Stimulated activated naive CD8-positive, alpha-beta T cell treated with anti-CD3 and anti-CD28 coated beads, Interleukin-15, amount 100 ng/mL, for 72 hours (primary cell): ENCODE measurements at regions not wholly inside any gene's neighbourhood (a gene's known extent, or its start where the extent isn't known, plus 50 kb on each side); places are given as distances from the start of the nearest gene placed in this dataset.

Experiments used
- ATAC-seq: fragments of 150-1000 bp; cut with Tn5 transposase; 2 replicates; pipeline ENCODE4 v1.10.0; 2021; ENCODE audit warnings: mild to moderate bottlenecking, moderate library complexity
- DNase-seq, 2 donors: peaks; one replicate each; pipeline ENCODE4 v3.0.0; 2021 to 2022
- H3K27ac Mint-ChIP-seq, 2 donors: one replicate each; pipeline ENCODE4 v1.8.0; 2022; ENCODE audit warnings: mild to moderate bottlenecking in 2 of 2, mixed read lengths in 2 of 2, moderate library complexity in 2 of 2
- H3K27me3 Mint-ChIP-seq: one replicate; pipeline ENCODE4 v1.8.0; 2022; ENCODE audit warnings: mixed read lengths
- H3K4me1 Mint-ChIP-seq: one replicate; pipeline ENCODE4 v1.8.0; 2022; ENCODE audit warnings: mild to moderate bottlenecking, mixed read lengths
- H3K4me3 Mint-ChIP-seq, 2 donors: one replicate each; pipeline ENCODE4 v1.8.0; 2022; ENCODE audit warnings: mild to moderate bottlenecking in 2 of 2, mixed read lengths in 2 of 2, moderate library complexity in 1 of 2
- H3K9me3 Mint-ChIP-seq, 2 donors: one replicate each; pipeline ENCODE4 v1.8.0; 2022; ENCODE audit warnings: mixed read lengths in 2 of 2

DNA sequence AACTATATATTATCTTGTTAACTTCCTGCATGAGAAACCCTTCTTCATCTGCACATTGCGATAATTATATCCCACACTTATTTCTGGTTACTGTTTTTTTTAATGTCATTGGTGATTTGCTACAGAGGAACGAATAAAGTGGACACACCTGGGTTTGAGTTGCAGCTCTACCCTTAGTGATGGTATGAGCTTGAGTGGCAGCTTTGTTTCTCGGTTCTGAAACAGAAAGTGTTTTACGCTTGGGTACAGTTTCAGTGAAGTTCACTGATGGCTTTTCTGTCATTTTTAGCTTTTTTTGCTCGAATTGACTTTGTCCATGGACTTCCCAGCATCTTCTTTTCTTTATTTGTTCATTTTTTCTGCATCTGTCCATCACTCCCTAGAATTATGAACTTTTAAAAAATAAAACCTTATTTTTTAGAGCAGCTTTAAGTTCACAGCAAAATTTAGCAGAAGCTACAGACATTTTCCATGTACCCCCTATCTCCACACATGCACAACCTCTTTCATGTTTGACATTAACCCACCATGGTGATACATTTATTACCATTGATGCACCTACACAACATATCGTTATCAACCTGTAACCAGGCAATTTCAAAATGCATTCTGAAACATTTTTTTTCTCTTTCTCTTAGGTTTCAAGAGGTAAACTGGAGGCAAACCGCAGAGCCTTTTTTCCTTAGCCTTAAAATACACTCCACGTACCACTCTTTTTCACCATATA lies 1041.6 kb upstream of the PRKX start:
- no peak for ATAC-seq
- Mint-ChIP-seq H3K4me3 (no peak overlapping the region), H3K27ac (no peak overlapping the region), H3K27me3 (no peaks in the 10 kb centered on the region), H3K9me3 (no peaks in the 10 kb centered on the region), H3K4me1 (no peaks in the 10 kb centered on the region)
- DNase-seq, result no peak

DNA sequence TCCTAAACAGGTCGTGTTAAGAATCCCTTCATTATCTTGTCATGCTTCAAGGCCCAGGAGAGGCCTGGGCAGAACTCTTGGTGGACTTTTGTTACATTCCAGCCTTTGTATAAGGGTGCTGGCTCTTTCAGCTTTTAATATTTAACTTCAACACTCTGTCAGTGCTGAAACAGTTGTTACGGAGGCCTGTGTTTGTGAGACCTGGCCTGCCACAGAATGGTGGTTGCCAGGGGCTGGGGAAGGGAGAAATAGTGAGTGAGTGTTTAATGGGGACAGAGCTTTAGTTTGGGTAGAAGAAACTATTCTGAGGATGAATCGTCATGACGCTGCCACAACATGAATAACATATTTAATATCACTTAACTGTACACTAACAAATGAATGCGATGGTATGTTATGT lies 1027.6 kb upstream of the PRKX start:
- DNase-seq (no peak), ATAC-seq (no peak)
- no peak overlapping the region for H3K27ac Mint-ChIP-seq
- no peaks in the 10 kb centered on the region for H3K9me3 Mint-ChIP-seq
- H3K27me3 Mint-ChIP-seq, result no peaks in the 10 kb centered on the region
- H3K4me3 Mint-ChIP-seq, result no peak overlapping the region
- no peaks in the 10 kb centered on the region for H3K4me1 Mint-ChIP-seq

DNA sequence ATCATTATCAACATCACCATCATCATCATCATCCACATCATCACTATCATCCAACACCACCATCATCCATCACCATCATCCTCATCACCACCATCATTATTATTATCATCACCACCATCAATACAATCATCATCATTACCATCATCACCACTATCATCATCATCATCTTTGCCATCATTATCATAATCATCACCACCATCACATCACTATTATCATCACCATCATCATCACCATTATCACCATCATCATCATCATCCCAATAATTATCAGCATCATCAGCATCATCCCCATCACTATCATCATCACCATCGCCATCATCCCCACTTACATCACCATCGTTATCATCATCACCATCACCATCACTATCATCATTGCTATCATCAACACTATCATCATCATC lies 1021.9 kb upstream of the PRKX start:
- Mint-ChIP-seq H3K4me3 (no peak overlapping the region), H3K4me1 (no peaks in the 10 kb centered on the region), H3K27me3 (no peaks in the 10 kb centered on the region), H3K27ac (no peak overlapping the region), H3K9me3 (no peaks in the 10 kb centered on the region)
- ATAC-seq (no peak), DNase-seq (no peak)

DNA sequence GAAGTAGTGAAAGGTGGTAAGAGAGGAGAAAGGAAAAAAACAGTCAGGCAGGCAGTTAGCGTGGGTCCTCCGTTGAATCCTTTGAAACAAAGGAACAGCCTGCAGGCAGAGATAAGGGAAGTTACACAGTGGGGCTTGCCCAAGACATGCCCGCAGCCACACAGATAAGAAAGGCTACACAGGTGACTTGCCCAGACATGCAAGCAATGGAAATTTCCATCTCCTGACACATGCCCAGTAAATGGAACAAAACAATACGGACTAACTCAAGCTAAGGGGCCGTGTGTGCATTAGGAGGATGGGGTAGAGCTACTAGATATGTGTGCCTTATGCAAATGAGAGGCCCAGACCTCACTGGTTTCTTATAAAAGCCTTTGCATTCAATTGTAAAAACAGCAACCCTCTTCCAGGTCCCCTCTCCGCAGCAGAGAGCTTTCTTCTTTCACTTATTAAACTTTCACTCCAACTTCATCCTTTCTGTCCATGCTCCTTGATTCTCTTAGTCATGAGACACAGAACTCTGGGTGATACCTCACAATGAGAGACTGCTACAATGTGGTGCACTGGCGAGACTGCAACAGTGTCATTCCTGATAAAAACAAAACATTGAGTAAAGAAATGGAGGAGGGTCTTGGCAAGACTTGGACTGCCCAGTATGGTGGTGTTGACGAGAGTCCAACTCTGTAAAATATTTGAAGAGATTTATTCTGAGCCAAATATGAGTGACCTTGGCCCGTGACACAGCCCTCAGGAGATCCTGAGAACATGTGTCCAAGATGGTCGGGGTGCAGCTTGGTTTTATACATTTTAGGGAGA lies 997.4 kb upstream of the PRKX start:
- H3K9me3 Mint-ChIP-seq, result peaks cover 0 to 17% of the 10 kb centered on the region in 2 donors
- no peaks in the 10 kb centered on the region for H3K27me3 Mint-ChIP-seq
- H3K4me3 Mint-ChIP-seq, result peak overlapping the region in 1 of 2 donors; percentile 7
- no peaks in the 10 kb centered on the region for H3K4me1 Mint-ChIP-seq
- ATAC-seq (peak; percentile 58), DNase-seq (peak in 1 of 2 donors; percentile 8)
- peak overlapping the region in 1 of 2 donors; percentile 92 for H3K27ac Mint-ChIP-seq

DNA sequence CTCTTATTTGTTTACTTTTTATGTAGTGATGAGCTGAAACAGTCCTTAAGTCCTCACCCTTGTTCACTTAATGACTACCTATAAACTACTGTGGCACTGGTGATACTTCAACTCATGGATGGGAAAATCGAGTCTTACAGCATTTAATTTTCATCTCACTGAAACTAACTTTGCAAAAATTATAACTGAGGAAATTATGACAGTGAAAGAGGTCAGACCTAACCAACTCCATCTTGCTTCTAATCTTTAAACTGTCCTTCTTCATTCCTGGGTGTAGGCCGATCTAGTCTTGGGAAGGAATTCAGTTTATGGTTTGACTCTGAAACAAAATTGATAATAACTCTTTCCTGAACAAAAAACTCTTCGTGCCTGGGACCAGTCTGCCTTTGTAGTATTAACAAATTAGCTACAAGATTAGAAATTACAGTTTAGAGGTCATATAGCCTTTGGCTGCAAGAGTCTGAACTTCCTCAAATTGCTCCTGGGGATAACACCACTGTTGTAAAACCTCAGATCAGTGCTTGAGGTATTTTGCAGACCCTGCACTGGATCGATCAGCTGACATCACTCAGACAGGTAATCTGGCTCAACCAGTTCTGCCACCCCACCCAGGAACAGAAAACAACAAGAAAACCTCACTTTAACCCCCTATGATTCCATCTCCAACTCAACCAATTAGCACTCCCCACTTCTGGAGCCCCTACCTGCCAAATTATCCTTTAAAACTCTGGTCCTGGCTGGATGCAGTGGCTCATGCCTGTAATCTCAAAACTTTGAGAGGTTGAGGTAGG lies 995.7 kb upstream of the PRKX start:
- DNase-seq (no peak), ATAC-seq (no peak)
- Mint-ChIP-seq H3K4me1 (no peaks in the 10 kb centered on the region), H3K27me3 (no peaks in the 10 kb centered on the region), H3K4me3 (no peak overlapping the region), H3K27ac (no peak overlapping the region), H3K9me3 (peaks cover 0 to 10% of the 10 kb centered on the region in 2 donors)

DNA sequence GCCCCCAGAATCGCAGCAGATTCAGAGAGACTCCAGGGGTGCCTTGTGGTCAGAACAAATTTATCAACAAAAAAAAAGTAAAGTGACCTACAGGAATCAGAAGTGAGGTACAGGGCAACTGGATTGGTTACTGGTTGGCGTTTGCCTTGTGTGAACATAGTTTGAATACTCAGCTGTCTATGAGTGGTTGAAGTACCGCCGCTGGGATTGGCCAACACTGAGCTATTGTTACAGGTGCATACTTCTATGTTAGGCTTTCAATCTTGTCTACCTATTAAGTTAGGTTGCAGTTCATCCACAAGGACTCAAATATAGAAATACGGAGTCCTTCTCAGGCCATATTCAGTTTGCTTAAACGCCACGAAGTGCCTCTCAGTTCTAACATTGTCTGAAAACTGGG lies 993.5 kb upstream of the PRKX start:
- no peaks in the 10 kb centered on the region for H3K27me3 Mint-ChIP-seq
- ATAC-seq (no peak), DNase-seq (no peak)
- no peak overlapping the region for H3K27ac Mint-ChIP-seq
- no peaks in the 10 kb centered on the region for H3K4me1 Mint-ChIP-seq
- peaks cover 0 to 10% of the 10 kb centered on the region in 2 donors for H3K9me3 Mint-ChIP-seq
- no peak overlapping the region for H3K4me3 Mint-ChIP-seq

DNA sequence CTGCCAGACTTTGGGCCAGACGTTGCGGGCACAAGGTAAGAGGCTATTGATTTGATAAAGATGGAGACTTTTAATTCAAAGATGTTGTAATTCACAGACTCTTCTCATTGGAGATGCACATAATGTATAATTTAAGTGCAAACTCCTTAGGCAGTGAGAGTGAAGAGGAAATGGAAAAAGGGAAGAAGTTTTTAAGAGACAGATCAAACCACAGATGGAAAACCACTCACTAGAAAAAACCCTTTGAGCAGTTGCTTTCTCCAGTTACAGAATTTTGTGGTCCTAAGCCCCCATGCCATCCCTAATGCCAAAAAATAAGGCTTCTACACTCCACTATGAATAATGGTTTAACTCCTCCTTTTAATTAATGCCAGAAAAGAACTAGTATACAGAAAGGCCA lies 977.1 kb upstream of the PRKX start:
- Mint-ChIP-seq H3K4me3 (no peak overlapping the region), H3K9me3 (no peaks in the 10 kb centered on the region), H3K4me1 (no peaks in the 10 kb centered on the region), H3K27me3 (no peaks in the 10 kb centered on the region), H3K27ac (no peak overlapping the region)
- DNase-seq (no peak), ATAC-seq (no peak)

DNA sequence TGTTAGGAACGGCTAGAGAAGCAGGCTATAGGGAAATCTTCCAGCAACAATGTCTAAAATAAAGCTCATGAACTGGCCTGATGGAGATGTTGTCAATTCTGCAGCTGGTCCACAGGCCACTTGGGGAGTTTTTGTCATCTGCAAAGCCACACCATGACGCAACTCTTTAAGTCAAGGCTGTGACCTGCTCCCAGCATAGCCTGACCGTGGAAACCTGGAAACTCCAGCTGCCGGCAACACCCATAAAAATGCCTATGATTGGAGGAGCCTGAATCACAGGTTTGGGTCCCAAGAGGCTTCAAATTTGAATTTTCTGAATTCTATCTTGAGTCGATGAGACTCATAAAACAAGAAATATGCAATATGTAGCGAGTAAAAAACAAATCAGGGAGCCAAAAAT lies 969.2 kb upstream of the PRKX start:
- Mint-ChIP-seq H3K4me3 (no peak overlapping the region), H3K9me3 (no peaks in the 10 kb centered on the region), H3K4me1 (no peaks in the 10 kb centered on the region), H3K27ac (no peak overlapping the region), H3K27me3 (no peaks in the 10 kb centered on the region)
- DNase-seq (no peak), ATAC-seq (no peak)

DNA sequence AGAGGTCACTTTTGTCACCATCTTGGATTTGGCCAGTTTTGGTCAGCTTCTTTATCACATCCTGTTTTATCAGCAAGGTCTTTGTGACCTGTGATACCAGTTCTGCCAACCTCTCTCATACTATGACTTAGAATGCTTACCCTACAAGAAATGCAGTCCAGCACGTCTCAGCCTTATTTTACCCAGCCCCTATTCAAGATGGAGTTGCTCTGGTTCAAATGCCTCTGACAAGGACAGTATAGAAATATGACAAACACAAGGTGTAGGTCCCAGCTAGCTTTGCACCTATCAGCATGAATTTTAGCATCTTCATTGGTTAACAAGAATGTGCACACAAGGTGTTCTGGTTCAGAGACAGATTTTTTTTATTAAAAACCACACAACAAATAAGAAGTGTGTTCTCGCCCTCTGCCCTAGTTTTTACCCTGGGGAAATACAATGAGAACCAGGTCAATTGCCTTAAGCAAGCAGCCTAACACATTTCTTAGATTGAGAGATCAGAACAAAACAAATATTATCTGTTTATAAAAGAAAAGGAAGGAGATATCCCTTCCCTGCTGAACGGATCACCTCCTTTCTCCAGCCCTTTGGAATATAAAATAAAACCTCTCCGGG lies 962.3 kb upstream of the PRKX start:
- Mint-ChIP-seq H3K27ac (no peak overlapping the region), H3K4me1 (no peaks in the 10 kb centered on the region), H3K9me3 (peaks cover 0 to 5% of the 10 kb centered on the region in 2 donors), H3K27me3 (no peaks in the 10 kb centered on the region), H3K4me3 (no peak overlapping the region)
- DNase-seq (no peak), ATAC-seq (no peak)

DNA sequence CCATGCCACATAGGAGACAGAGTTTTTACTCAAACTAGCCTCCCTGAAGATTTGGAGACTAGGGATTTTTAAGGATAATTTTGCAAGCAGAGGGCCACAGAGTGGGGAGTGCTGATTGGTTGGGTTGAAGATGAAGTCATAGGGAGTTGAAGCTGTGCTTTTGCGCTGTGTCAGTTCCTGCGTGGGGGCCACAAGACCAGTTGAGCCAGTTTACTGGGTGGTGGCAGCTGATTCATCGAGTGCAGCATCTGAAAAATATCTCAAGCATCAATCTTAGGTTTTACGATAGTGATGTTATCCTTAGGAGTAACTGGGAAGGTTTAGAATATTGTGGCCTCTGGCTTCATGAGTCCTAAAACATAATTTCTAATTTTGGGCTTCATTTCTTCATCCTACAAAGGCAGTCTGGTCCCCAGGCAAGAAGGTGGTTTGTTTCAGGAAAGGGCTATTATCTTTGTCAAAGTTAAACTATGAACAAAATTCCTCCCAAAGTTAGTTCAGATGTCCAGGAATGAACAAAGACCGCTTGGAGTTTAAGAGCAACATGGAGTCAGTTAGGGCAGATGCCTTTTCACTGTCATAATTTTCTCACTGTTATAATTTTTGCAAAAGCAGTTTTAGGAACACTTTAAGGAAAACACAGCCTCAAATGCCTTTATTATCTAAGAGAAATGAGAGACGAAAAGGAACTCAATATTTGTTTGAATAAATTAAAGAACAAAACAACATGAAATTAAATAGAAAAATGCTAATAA lies 960.8 kb upstream of the PRKX start:
- no peak for DNase-seq
- H3K9me3 Mint-ChIP-seq, result peaks cover 0 to 5% of the 10 kb centered on the region in 2 donors
- H3K4me1 Mint-ChIP-seq, result no peaks in the 10 kb centered on the region
- no peaks in the 10 kb centered on the region for H3K27me3 Mint-ChIP-seq
- ATAC-seq, result no peak
- no peak overlapping the region for H3K27ac Mint-ChIP-seq
- H3K4me3 Mint-ChIP-seq, result no peak overlapping the region

DNA sequence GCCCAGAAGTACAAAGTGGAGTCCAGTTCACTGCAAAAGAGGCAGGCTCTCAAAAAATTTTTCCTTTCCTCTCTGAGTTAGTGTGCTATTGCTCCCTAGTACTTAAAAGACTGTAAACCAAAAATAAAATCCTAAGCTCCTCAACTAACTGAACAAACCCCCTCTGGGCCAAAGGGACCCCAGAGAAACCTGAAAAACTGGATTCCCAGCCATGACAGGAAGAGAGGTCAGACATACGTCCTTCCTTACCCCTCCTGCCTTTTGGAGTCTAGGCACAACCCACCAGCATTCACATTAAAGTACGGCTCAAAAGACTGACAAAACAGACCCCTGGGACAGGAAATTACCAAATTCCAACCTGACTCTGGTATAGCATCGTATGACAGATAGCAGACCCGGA lies 957.9 kb upstream of the PRKX start:
- Mint-ChIP-seq H3K27ac (no peak overlapping the region), H3K4me3 (no peak overlapping the region), H3K27me3 (no peaks in the 10 kb centered on the region), H3K9me3 (peaks cover 0 to 5% of the 10 kb centered on the region in 2 donors), H3K4me1 (no peaks in the 10 kb centered on the region)
- DNase-seq (no peak), ATAC-seq (no peak)

DNA sequence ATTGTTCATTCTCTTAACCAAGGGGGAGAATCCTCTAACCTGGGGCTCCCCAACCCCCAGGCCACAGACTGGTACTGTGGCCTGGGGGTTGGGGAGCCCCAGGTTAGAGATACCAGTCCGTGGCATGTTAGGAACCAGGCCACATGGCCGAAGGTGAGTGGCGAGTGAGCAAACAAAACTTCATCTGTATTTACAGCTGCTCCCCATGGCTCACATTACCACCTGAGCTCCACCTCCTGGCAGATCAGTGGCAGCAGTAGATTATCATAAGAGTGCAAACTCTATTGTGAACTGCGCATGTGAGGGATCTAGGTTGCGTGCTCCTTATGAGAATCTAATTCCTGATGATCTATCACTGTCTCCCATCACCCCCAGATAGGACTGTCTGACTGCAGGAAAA lies 957.2 kb upstream of the PRKX start:
- ATAC-seq (no peak), DNase-seq (no peak)
- H3K4me3 Mint-ChIP-seq, result no peak overlapping the region
- H3K9me3 Mint-ChIP-seq, result peaks cover 0 to 5% of the 10 kb centered on the region in 2 donors
- H3K27ac Mint-ChIP-seq, result no peak overlapping the region
- no peaks in the 10 kb centered on the region for H3K4me1 Mint-ChIP-seq
- no peaks in the 10 kb centered on the region for H3K27me3 Mint-ChIP-seq

DNA sequence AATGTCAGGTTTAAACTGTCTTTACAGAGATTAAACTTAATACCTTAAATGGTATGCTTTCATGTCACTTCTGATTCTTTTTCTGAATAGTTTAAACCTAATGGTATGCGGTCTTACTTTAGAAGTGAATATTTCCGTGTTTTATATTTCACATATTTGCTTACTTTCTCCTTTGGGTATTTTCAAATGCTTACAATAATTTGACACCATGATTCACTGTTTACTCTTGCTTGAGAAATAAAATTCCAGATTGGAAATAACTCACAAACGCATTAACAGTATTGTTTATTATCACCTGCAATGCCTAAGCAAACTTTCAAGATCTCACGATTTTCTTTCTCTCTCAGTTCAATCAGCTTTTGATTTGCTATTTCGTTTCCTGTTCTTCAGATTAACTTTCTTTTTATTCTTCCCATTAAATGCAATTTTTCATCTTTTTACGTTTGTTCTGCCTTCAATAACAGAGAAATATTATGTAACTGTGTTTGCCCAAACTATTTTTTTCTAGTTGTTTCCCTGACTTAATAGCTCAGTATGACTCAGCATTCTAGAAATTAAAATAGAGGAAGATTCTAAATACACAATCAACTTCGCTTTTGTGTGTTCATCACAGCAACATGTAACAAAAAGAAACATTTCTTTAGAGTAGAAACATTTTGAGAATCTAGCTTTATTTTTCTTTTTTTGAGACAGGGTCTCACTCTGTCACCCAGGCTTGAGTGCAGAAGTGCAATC lies 955.5 kb upstream of the PRKX start:
- peaks cover 0 to 5% of the 10 kb centered on the region in 2 donors for H3K9me3 Mint-ChIP-seq
- H3K4me1 Mint-ChIP-seq, result no peaks in the 10 kb centered on the region
- DNase-seq (no peak), ATAC-seq (no peak)
- H3K27me3 Mint-ChIP-seq, result no peaks in the 10 kb centered on the region
- no peak overlapping the region for H3K4me3 Mint-ChIP-seq
- H3K27ac Mint-ChIP-seq, result peak overlapping the region in 1 of 2 donors; percentile 85

DNA sequence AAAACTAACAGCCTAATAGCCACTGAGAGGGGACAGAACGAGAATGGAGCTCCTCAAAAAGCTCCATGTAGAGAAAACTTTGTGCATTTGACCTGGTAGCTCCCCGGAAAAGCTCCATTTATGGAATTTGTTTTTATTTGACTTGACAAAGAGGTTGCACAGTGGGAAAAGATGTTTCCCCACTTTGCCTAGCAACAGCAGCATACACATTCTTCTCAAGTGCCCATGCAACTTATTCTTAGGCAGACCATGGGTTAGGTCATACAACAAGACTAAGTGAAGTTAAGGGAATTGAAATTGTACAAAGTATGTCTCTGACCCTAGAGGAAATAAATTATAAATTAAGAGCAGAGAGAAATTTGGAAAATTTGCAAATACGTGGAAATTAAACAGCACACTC lies 949.6 kb upstream of the PRKX start:
- H3K4me1 Mint-ChIP-seq, result no peaks in the 10 kb centered on the region
- no peaks in the 10 kb centered on the region for H3K27me3 Mint-ChIP-seq
- H3K4me3 Mint-ChIP-seq, result no peak overlapping the region
- no peak overlapping the region for H3K27ac Mint-ChIP-seq
- peaks cover 0 to 6% of the 10 kb centered on the region in 2 donors for H3K9me3 Mint-ChIP-seq
- DNase-seq (no peak), ATAC-seq (no peak)
